22Rv1 (cell line): ENCODE measurements at regions not wholly inside any gene's neighbourhood (a gene's known extent, or its start where the extent isn't known, plus 50 kb on each side); places are given as distances from the start of the nearest gene placed in this dataset.

Source experiments
- CTCF ChIP-seq: fragments of 450-650 bp; IDR thresholded peaks from 2 replicates; pipeline ENCODE4 v1.5.1; 2017; ENCODE audit warnings: mild to moderate bottlenecking
- ZFX ChIP-seq: fragments of 450-650 bp; IDR thresholded peaks from 2 replicates; pipeline ENCODE4 v1.6.1; 2017; ENCODE audit warnings: antibody characterized with exemption, borderline replicate concordance

GRCh38 chrX:109859651-109860050 is 126.6 kb upstream of the ACSL4 start:
- TF ChIP-seq CTCF (no peak), ZFX (no peak)
